Testis (tissue), 2 donors: ENCODE measurements at regions not wholly inside any gene's neighbourhood (a gene's known extent, or its start where the extent isn't known, plus 50 kb on each side); places are given as distances from the start of the nearest gene placed in this dataset.

Experiments used
- DNase-seq: peaks from one replicate; pipeline ENCODE4 v3.0.0-alpha.2; 2019
- H3K27ac ChIP-seq, 2 donors: fragments of 200-600 bp; sonication (generic); one replicate each; pipeline ENCODE4 v1.5.1; 2019
- H3K27me3 ChIP-seq: fragments of 200-600 bp; sonication (generic); one replicate; pipeline ENCODE4 v1.5.1; 2019
- H3K36me3 ChIP-seq: fragments of 200-600 bp; sonication (generic); one replicate; pipeline ENCODE4 v1.5.1; 2017; ENCODE audit warnings: low read depth; ENCODE audit errors: missing control alignments
- H3K4me1 ChIP-seq: fragments of 200-600 bp; sonication (generic); one replicate; pipeline ENCODE4 v1.5.1; 2019
- H3K4me3 ChIP-seq, 2 donors: fragments of 200-600 bp; sonication (generic); one replicate each; pipeline ENCODE4 v1.5.1; 2017 to 2019
- H3K9me3 ChIP-seq: fragments of 200-600 bp; sonication (generic); one replicate; pipeline ENCODE4 v1.5.1; 2017
- POLR2A ChIP-seq: fragments of 450-650 bp; IDR thresholded peaks from one replicate; pipeline ENCODE4 v1.6.1; 2017; ENCODE audit warnings: antibody characterized with exemption, mild to moderate bottlenecking, moderate library complexity
- WGBS, 2 donors: methylation state at CpG; one replicate each; pipeline ENCODE4 v1.1.5; 2018; 5-methylcytosine and 5-hydroxymethylcytosine counted together
- intact Hi-C: fragments of 100-400 bp; cut with DNase I; formaldehyde crosslinking; loops from one replicate; pipeline ENCODE4 v1.15.1; 2023; ENCODE audit warnings: low total_unique reads
- TF ChIP-seq, protein P1 (sequence below), 3 experiments: fragments of 450-650 bp in 2 of 3; fragments of 200-600 bp in 1 of 3; sonication (generic) in 1 of 3; IDR thresholded peaks; one replicate each; pipeline ENCODE4 v1.5.1; 2016 to 2019; ENCODE audit warnings: antibody characterized with exemption in 3 of 3, mild to moderate bottlenecking in 2 of 3, moderate library complexity in 1 of 3

DNA sequence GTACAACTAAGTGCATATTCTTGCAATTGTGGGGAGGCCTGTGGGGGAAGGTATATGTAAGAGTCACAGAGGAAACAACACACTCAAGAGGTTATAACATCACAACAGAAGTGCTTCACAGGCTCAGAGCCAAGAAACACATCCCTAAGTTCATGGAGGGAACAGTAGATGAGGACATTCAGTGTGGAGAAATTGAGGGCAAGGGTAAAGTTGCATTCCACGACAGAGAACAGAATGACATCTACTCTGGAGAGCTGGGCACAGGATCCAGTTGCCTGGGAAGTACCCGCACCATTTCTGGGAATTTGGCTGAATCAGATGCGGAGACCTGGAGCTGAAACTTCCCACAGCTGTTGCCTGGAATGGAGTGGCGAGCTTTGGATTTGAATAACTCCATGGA is 197.2 kb downstream of the NXNL2 start:
- intact Hi-C loops, result no loop called here
- no peaks in the 10 kb centered on the region for H3K36me3 ChIP-seq
- no peaks in the 10 kb centered on the region for H3K4me1 ChIP-seq
- no peak for DNase-seq
- 71 to 72% methylated on average over 4 of the region's 4 CpGs for WGBS, 2 donors
- H3K9me3 ChIP-seq, result no peaks in the 10 kb centered on the region
- H3K4me3 ChIP-seq, result no peak overlapping the region
- H3K27ac ChIP-seq, result no peak overlapping the region
- no peak for TF ChIP-seq POLR2A
- no peaks in the 10 kb centered on the region for H3K27me3 ChIP-seq

DNA sequence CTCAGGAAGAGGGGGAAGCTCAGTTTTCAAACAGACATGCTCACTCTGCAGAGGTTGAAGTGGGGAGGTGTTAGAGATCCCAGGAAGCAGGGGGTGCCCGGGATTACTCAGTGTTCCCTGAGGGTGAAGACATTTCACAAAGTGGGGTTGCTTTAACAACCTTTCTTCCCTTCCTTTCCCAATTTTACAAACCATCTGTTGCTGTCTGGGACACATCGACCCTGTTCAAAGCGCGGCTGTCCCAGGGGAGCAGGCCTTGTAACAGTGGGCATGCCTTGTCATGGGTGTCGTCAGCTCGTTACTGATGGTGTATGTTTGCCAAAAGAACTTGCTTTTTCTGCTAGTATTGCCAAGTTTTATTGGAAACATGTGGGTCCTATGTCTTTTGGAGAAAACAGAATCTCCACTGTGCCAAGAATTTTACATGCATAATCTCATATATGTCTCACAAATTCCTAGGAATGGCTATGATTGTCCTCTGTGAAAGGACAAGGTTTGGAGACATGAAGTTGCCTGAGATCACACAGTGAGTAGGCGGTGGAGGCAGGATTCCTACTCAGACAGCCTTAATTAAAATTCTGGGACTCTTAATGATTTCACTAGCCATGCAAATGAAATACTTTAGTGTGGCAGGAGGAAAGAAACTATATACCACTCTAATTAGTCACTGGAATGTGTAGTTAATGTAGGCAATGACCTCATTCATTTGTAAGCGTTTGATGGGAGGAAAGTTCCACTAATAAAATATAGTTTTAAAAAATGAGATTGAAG is 198.9 kb downstream of the NXNL2 start:
- DNase-seq, result no peak
- Histone ChIP-seq H3K27ac (no peak overlapping the region), H3K36me3 (no peaks in the 10 kb centered on the region), H3K9me3 (no peaks in the 10 kb centered on the region), H3K27me3 (no peaks in the 10 kb centered on the region), H3K4me3 (no peak overlapping the region), H3K4me1 (no peaks in the 10 kb centered on the region)
- TF ChIP-seq POLR2A, result no peak
- TF ChIP-seq, protein P1, sequence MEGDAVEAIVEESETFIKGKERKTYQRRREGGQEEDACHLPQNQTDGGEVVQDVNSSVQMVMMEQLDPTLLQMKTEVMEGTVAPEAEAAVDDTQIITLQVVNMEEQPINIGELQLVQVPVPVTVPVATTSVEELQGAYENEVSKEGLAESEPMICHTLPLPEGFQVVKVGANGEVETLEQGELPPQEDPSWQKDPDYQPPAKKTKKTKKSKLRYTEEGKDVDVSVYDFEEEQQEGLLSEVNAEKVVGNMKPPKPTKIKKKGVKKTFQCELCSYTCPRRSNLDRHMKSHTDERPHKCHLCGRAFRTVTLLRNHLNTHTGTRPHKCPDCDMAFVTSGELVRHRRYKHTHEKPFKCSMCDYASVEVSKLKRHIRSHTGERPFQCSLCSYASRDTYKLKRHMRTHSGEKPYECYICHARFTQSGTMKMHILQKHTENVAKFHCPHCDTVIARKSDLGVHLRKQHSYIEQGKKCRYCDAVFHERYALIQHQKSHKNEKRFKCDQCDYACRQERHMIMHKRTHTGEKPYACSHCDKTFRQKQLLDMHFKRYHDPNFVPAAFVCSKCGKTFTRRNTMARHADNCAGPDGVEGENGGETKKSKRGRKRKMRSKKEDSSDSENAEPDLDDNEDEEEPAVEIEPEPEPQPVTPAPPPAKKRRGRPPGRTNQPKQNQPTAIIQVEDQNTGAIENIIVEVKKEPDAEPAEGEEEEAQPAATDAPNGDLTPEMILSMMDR (IDR thresholded peaks at IDR 0.05), result no peak
- WGBS, 2 donors, result 58 to 63% methylated on average over 8 of the region's 8 CpGs
- intact Hi-C loops, result no loop called here

DNA sequence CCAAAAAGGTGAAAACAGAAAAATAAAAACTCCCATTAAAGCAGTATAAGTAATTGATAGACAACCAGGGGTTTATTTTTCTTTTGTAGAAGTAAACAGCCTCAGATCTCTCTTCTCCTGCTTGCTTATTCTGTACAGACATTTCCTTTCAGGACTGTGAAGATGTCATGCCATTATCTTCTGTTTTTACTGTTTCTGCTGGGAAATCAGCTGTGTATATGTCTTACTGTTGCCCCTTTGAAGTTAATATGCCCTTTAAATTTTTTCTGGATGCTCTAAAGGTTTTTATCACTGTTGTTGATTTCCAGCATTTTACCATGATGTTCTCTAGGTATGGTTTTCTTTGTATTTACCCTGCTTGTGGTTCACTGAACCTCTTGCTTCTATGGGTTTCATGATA is 199.5 kb downstream of the NXNL2 start:
- no peak overlapping the region for H3K27ac ChIP-seq
- TF ChIP-seq, protein P1 (IDR thresholded peaks at IDR 0.05), result no peak
- no peak for TF ChIP-seq POLR2A
- no peak overlapping the region for H3K4me3 ChIP-seq
- no peaks in the 10 kb centered on the region for H3K9me3 ChIP-seq
- DNase-seq, result no peak
- H3K4me1 ChIP-seq, result no peaks in the 10 kb centered on the region
- H3K27me3 ChIP-seq, result no peaks in the 10 kb centered on the region
- intact Hi-C loops, result no loop called here
- no peaks in the 10 kb centered on the region for H3K36me3 ChIP-seq

GRCh38 chr9:88736136-88736637 is 201.2 kb downstream of the NXNL2 start:
- H3K36me3 ChIP-seq, result no peaks in the 10 kb centered on the region
- H3K4me1 ChIP-seq, result no peaks in the 10 kb centered on the region
- no peak overlapping the region for H3K4me3 ChIP-seq
- no peak for TF ChIP-seq POLR2A
- TF ChIP-seq, protein P1 (IDR thresholded peaks at IDR 0.05), result no peak
- intact Hi-C loops, result no loop called here
- DNase-seq, result no peak
- no peak overlapping the region for H3K27ac ChIP-seq
- H3K9me3 ChIP-seq, result no peaks in the 10 kb centered on the region
- H3K27me3 ChIP-seq, result no peaks in the 10 kb centered on the region
- 0 to 45% methylated on average over 1 of the region's 1 CpG for WGBS, 2 donors

GRCh38 chr9:88737031-88737430 is 202.1 kb downstream of the NXNL2 start:
- Histone ChIP-seq H3K27ac (no peak overlapping the region), H3K9me3 (no peaks in the 10 kb centered on the region), H3K36me3 (no peaks in the 10 kb centered on the region), H3K27me3 (no peaks in the 10 kb centered on the region), H3K4me1 (no peaks in the 10 kb centered on the region), H3K4me3 (no peak overlapping the region)
- WGBS, 2 donors, result 85 to 98% methylated on average over 4 of the region's 4 CpGs
- intact Hi-C loops, result no loop called here
- no peak for TF ChIP-seq POLR2A
- TF ChIP-seq, protein P1 (IDR thresholded peaks at IDR 0.05), result no peak
- DNase-seq, result no peak
